ENCODE measurements at regions not wholly inside any gene's neighbourhood (a gene's known extent, or its start where the extent isn't known, plus 50 kb on each side); places are given as distances from the start of the nearest gene placed in this dataset.
A peak's percentile ranks its signal among the peaks of the same experiment; 100 is the strongest.

DNA sequence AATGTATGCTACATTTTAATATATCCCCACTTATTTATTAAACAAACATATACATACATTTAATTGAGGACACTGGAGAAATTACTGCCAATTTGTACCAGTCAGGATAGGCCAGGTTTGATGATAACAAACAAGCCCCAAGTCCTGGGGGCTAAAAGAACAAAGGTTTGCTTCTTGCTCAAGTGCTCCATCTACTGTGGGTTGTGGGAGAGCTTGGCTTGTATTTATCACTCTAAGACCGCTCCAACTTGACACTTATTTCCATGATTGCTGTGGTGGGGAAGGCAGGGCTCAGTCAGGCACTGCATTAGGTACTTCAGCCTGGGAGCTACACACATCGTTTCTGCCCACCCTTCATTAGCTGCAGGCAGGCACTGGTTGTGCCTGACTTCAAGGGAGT is 136.6 kb upstream of the ZNF32 start:
- ATAC-seq (ENCODE audit: poor library complexity) (no peak), DNase-seq (no peak)
- Mint-ChIP-seq H3K4me3 (no peak overlapping the region), H3K27ac (no peak overlapping the region), H3K9me3 (no peaks in the 10 kb centered on the region), H3K27me3 (no peaks in the 10 kb centered on the region), H3K4me1 (ENCODE audit: low read depth) (peaks cover 5% of the 10 kb centered on the region), H3K36me3 (ENCODE audit: low read depth) (no peaks in the 10 kb centered on the region)
- Histone ChIP-seq H3K27ac (ENCODE audit: low read depth in 1 of 2, low read length in 2 of 2) (no peak overlapping the region), H3K4me3 (ENCODE audit: low read length) (no peak overlapping the region), H3K4me1 (ENCODE audit: insufficient read depth, low read length) (peaks cover 9% of the 10 kb centered on the region), H3K27me3 (ENCODE audit: control insufficient read depth in 1 of 2, insufficient read depth in 2 of 2, low read length in 2 of 2) (no peaks in the 10 kb centered on the region), H3K36me3 (ENCODE audit: insufficient read depth, low read length) (no peaks in the 10 kb centered on the region), H3K9me3 (ENCODE audit: control insufficient read depth in 1 of 2, insufficient read depth in 1 of 2, low read length in 2 of 2) (no peaks in the 10 kb centered on the region)
- intact Hi-C loops (cut with DNase I, micrococcal nuclease): no loop called here
- POLR2A ChIA-PET: no interaction called here
- TF ChIP-seq, protein P1, sequence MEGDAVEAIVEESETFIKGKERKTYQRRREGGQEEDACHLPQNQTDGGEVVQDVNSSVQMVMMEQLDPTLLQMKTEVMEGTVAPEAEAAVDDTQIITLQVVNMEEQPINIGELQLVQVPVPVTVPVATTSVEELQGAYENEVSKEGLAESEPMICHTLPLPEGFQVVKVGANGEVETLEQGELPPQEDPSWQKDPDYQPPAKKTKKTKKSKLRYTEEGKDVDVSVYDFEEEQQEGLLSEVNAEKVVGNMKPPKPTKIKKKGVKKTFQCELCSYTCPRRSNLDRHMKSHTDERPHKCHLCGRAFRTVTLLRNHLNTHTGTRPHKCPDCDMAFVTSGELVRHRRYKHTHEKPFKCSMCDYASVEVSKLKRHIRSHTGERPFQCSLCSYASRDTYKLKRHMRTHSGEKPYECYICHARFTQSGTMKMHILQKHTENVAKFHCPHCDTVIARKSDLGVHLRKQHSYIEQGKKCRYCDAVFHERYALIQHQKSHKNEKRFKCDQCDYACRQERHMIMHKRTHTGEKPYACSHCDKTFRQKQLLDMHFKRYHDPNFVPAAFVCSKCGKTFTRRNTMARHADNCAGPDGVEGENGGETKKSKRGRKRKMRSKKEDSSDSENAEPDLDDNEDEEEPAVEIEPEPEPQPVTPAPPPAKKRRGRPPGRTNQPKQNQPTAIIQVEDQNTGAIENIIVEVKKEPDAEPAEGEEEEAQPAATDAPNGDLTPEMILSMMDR (IDR thresholded peaks at IDR 0.05): no peak
- CTCF ChIA-PET: no interaction called here

DNA sequence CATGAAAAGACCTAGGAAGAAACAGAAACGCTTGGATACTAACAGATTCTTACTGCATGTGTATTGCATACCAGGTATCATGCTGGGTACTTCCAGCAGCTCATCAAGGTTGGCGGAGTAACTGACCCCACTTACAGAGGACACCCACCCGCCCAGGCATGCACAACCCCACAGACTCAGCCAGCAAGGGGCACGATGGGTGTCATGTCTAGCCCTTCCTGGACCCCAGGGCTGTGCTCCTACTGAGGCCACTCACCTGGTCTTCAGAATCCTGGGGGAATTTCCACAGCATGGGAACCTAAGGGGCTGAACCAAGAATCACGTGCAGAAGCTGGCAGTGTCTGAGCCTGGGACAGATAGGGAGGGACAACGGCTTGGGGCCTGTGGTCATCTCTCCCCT is 134.1 kb upstream of the ZNF32 start:
- Mint-ChIP-seq H3K4me1 (ENCODE audit: low read depth) (peaks cover 16% of the 10 kb centered on the region), H3K27me3 (no peaks in the 10 kb centered on the region), H3K4me3 (no peak overlapping the region), H3K27ac (no peak overlapping the region), H3K9me3 (no peaks in the 10 kb centered on the region), H3K36me3 (ENCODE audit: low read depth) (no peaks in the 10 kb centered on the region)
- ChIA-PET POLR2A (no interaction called here), CTCF (no interaction called here)
- Histone ChIP-seq H3K4me1 (ENCODE audit: insufficient read depth, low read length) (peaks cover 18% of the 10 kb centered on the region), H3K27me3 (ENCODE audit: control insufficient read depth in 1 of 2, insufficient read depth in 2 of 2, low read length in 2 of 2) (no peaks in the 10 kb centered on the region), H3K36me3 (ENCODE audit: insufficient read depth, low read length) (no peaks in the 10 kb centered on the region), H3K9me3 (ENCODE audit: control insufficient read depth in 1 of 2, insufficient read depth in 1 of 2, low read length in 2 of 2) (no peaks in the 10 kb centered on the region), H3K4me3 (ENCODE audit: low read length) (no peak overlapping the region), H3K27ac (ENCODE audit: low read depth in 1 of 2, low read length in 2 of 2) (no peak overlapping the region)
- ATAC-seq (ENCODE audit: poor library complexity) (no peak), DNase-seq (no peak)
- TF ChIP-seq, protein P1 (IDR thresholded peaks at IDR 0.05): no peak
- intact Hi-C loops (cut with DNase I, micrococcal nuclease): no loop called here

DNA sequence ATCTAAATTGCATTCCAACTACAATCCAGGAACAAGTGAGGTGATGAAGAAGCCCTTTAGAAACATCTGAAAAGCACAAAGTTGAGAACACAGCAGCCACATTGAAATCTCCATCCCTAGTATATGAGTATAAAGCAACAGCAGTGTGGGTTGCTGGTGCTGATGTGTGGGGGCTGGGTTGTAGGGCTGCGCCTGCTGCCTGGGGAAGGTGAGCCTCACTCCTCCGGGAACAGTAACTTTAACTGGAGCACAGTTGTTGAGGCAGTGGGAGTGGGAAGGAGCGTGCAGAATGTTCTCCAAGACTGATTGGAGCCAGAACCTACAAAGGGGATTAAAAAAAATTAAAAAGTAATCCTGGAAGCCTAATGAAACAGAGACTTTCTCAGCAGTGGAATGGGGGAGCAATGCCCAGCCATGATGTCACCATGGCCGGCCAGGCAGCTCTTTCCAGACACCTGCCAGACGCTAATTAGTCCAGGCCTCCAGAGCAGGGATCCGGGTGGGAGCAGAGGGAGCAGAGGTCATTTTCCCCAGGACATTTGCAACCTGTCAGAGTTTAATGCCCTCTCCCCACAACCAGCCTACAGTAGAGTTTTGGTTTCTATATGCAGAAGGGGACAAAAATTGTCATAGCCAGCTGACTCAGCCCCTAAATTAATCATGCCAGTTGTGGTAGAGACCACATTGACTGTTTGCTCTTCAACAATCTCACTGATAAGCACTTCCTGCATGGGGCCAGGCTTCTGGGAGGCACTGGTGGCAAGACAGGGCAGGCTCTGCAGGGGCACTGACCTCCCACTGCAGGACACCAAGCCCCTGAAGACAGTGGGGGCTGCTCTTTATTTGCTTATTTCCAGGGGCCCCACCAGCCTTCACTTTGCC is 133.0 kb upstream of the ZNF32 start:
- Histone ChIP-seq H3K27ac (ENCODE audit: low read depth in 1 of 2, low read length in 2 of 2) (no peak overlapping the region), H3K4me1 (ENCODE audit: insufficient read depth, low read length) (peaks cover 18% of the 10 kb centered on the region), H3K4me3 (ENCODE audit: low read length) (no peak overlapping the region), H3K9me3 (ENCODE audit: control insufficient read depth in 1 of 2, insufficient read depth in 1 of 2, low read length in 2 of 2) (no peaks in the 10 kb centered on the region), H3K27me3 (ENCODE audit: control insufficient read depth in 1 of 2, insufficient read depth in 2 of 2, low read length in 2 of 2) (no peaks in the 10 kb centered on the region), H3K36me3 (ENCODE audit: insufficient read depth, low read length) (no peaks in the 10 kb centered on the region)
- Mint-ChIP-seq H3K27me3 (no peaks in the 10 kb centered on the region), H3K4me3 (no peak overlapping the region), H3K27ac (no peak overlapping the region), H3K9me3 (no peaks in the 10 kb centered on the region), H3K36me3 (ENCODE audit: low read depth) (no peaks in the 10 kb centered on the region), H3K4me1 (ENCODE audit: low read depth) (peaks cover 16% of the 10 kb centered on the region)
- peak in 1 of 14 experiments; percentile 40 for DNase-seq
- TF ChIP-seq, protein P1 (IDR thresholded peaks at IDR 0.05): no peak
- POLR2A ChIA-PET: no interaction called here
- intact Hi-C loops (cut with DNase I, micrococcal nuclease): no loop called here
- CTCF ChIA-PET: no interaction called here
- no peak for ATAC-seq (ENCODE audit: poor library complexity)

All from CD4-positive, alpha-beta T cell (primary cell).